IPS-18a (cell line): ENCODE measurements at regions not wholly inside any gene's neighbourhood (a gene's known extent, or its start where the extent isn't known, plus 50 kb on each side); places are given as distances from the start of the nearest gene placed in this dataset.

Source experiments
- H3K27ac ChIP-seq: one replicate; pipeline ENCODE4 v1.5.1; 2013; ENCODE audit warnings: low read length
- H3K27me3 ChIP-seq: one replicate; pipeline ENCODE4 v1.6.1; 2013; ENCODE audit warnings: mild to moderate bottlenecking, low read length; ENCODE audit not compliant: control insufficient read depth, insufficient read depth
- H3K36me3 ChIP-seq: one replicate; pipeline ENCODE4 v1.6.1; 2013; ENCODE audit warnings: low read depth, low read length; ENCODE audit not compliant: control insufficient read depth
- H3K4me1 ChIP-seq: one replicate; pipeline ENCODE4 v1.6.1; 2013; ENCODE audit warnings: low read depth, low read length; ENCODE audit not compliant: control insufficient read depth
- H3K4me3 ChIP-seq: one replicate; pipeline ENCODE4 v1.5.1; 2013; ENCODE audit warnings: low read length
- H3K9ac ChIP-seq: one replicate; pipeline ENCODE4 v1.6.1; 2013; ENCODE audit warnings: mild to moderate bottlenecking, low read length, moderate library complexity
- H3K9me3 ChIP-seq: one replicate; pipeline ENCODE4 v1.6.1; 2013; ENCODE audit warnings: low read depth, low read length; ENCODE audit not compliant: control insufficient read depth

- Histone ChIP-seq H3K4me3 (no peak overlapping the region), H3K9me3 (no peaks in the 10 kb centered on the region), H3K27ac (no peak overlapping the region), H3K4me1 (no peaks in the 10 kb centered on the region), H3K36me3 (no peaks in the 10 kb centered on the region), H3K27me3 (no peaks in the 10 kb centered on the region), H3K9ac (no peak overlapping the region)
Observed at GRCh38 chr4:156560701-156561100, 410.9 kb downstream of the PDGFC start.

DNA sequence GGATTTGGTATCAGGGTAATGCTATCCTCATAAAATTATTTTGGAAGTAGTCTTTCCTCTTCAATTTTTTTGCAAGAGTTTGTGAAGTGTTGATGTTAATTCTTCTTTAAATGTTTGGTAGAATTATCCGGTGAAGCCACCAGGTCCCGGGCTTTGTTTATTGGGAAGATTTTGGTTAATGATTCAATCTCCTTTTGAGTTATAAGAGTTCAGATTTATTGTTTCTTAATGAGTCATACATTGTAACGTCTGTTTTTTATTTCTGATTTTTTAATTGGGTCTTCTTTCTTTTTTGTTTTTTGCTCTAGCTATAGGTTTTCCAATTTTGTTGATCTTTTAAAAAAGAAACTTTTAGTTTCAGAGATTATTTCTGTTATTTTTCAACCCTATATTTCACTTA lies 412.3 kb downstream of the PDGFC start:
- Histone ChIP-seq H3K4me3 (no peak overlapping the region), H3K36me3 (no peaks in the 10 kb centered on the region), H3K9me3 (no peaks in the 10 kb centered on the region), H3K9ac (no peak overlapping the region), H3K27me3 (no peaks in the 10 kb centered on the region), H3K4me1 (no peaks in the 10 kb centered on the region), H3K27ac (no peak overlapping the region)

- Histone ChIP-seq H3K9me3 (no peaks in the 10 kb centered on the region), H3K9ac (no peak overlapping the region), H3K27me3 (no peaks in the 10 kb centered on the region), H3K4me1 (no peaks in the 10 kb centered on the region), H3K4me3 (no peak overlapping the region), H3K36me3 (no peaks in the 10 kb centered on the region), H3K27ac (no peak overlapping the region)
Observed at GRCh38 chr4:156558373-156559025, 413.1 kb downstream of the PDGFC start.

GRCh38 chr4:156557920-156558319 lies 413.7 kb downstream of the PDGFC start:
- no peaks in the 10 kb centered on the region for H3K27me3 ChIP-seq
- no peak overlapping the region for H3K4me3 ChIP-seq
- H3K36me3 ChIP-seq, result no peaks in the 10 kb centered on the region
- no peaks in the 10 kb centered on the region for H3K9me3 ChIP-seq
- H3K4me1 ChIP-seq, result no peaks in the 10 kb centered on the region
- H3K9ac ChIP-seq, result no peak overlapping the region
- H3K27ac ChIP-seq, result no peak overlapping the region

DNA sequence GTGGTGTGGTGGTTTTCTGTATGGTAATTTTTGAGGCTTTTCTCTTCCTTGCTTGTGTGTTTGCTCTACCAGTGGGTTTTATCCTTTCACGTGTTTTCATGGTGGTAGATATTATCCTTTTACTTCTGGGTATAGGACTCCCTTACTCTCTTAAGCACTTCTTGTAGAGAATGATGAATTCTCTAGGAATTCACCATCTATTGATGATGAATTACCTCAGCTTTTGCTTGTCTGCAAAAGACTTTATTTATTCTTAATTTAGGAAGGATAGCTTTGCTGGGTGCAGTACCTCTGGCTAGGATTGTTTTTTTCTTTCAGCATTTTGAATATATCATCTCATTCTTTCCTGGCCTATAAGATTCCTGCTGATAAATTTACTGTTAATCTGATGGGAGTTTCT lies 415.3 kb downstream of the PDGFC start:
- Histone ChIP-seq H3K36me3 (no peaks in the 10 kb centered on the region), H3K4me3 (no peak overlapping the region), H3K27ac (no peak overlapping the region), H3K9ac (no peak overlapping the region), H3K27me3 (no peaks in the 10 kb centered on the region), H3K9me3 (no peaks in the 10 kb centered on the region), H3K4me1 (no peaks in the 10 kb centered on the region)

DNA sequence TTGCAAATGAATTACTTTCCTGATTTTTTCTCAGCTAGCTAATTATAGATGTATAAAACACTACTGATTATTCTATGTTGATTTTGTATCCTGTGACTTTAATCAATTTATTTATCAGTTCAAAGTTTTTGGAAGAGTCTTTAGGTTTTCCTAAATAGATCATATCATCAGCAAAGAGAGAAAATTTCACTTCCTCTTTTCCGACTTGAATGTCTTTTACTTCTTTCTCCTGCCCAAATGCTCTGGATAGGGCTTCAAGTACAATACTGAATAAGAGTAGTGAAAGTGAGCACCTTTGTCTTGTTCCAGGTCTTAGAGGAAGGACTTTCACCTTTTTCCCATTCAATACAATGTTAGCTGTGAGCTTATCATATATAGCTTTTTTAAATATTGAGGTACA lies 417.9 kb downstream of the PDGFC start:
- no peaks in the 10 kb centered on the region for H3K36me3 ChIP-seq
- H3K4me3 ChIP-seq, result no peak overlapping the region
- no peaks in the 10 kb centered on the region for H3K27me3 ChIP-seq
- H3K9me3 ChIP-seq, result no peaks in the 10 kb centered on the region
- H3K27ac ChIP-seq, result no peak overlapping the region
- H3K9ac ChIP-seq, result no peak overlapping the region
- no peaks in the 10 kb centered on the region for H3K4me1 ChIP-seq

DNA sequence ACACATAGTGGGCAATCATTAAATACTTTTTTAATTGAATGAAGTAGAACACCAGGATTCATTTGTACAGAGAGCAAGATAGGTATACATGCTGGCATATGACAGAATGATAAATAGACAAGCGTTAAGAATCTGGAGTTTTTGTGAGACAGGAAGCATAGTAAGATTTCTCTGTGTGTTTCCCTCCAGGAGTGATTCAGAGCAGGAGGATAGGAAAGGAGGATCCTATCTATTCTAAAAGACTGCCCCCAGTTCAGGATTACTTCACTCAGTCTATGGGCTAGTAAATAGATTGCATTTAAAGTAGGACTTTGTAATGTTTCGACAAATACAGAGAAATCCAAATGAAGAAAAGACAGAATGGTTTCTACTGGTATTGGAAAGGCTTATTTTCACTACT lies 423.7 kb downstream of the PDGFC start:
- no peak overlapping the region for H3K4me3 ChIP-seq
- H3K27me3 ChIP-seq, result no peaks in the 10 kb centered on the region
- H3K36me3 ChIP-seq, result no peaks in the 10 kb centered on the region
- H3K27ac ChIP-seq, result no peak overlapping the region
- H3K9ac ChIP-seq, result no peak overlapping the region
- H3K9me3 ChIP-seq, result no peaks in the 10 kb centered on the region
- H3K4me1 ChIP-seq, result no peaks in the 10 kb centered on the region

GRCh38 chr4:156547439-156547838 lies 424.2 kb downstream of the PDGFC start:
- Histone ChIP-seq H3K27me3 (no peaks in the 10 kb centered on the region), H3K4me3 (no peak overlapping the region), H3K4me1 (no peaks in the 10 kb centered on the region), H3K27ac (no peak overlapping the region), H3K36me3 (no peaks in the 10 kb centered on the region), H3K9ac (no peak overlapping the region), H3K9me3 (no peaks in the 10 kb centered on the region)

DNA sequence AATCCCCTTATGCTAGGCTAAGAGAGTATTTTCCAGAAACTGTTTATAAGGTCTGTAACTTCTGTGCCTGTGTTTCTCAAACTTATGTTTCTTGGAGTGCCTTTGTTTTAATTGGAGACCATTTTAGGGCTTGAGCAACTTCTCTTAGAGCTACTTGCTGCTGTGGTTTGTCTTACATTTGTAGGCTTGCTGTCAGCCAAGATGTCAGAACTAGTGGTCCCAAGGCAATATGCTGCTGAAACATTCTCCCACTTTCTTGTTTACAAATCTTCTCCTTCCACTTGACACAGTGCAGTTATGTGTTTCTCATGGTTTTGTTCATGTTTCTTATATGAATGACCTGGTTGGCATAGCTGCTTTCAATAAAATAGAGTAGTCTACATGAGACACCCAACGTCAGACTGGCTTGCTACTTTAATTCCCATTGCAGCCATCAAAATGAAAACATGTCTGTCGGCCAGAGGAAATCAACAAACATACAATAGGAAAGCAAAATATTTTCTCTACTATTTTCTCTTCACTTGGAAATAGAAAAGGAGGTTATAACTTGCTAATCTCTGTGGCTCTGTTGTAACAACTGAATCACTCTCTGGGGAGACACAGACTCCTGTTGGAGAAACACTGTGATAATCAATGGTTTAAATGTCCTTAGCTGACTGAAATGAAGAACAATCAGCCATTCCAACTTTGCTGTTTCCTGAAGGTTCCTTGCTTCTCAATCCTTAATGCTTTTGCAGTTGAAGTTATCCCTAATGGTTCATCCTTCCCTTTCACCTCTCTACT lies 426.4 kb downstream of the PDGFC start:
- H3K9ac ChIP-seq, result no peak overlapping the region
- H3K36me3 ChIP-seq, result no peaks in the 10 kb centered on the region
- H3K4me1 ChIP-seq, result no peaks in the 10 kb centered on the region
- no peaks in the 10 kb centered on the region for H3K27me3 ChIP-seq
- no peaks in the 10 kb centered on the region for H3K9me3 ChIP-seq
- no peak overlapping the region for H3K4me3 ChIP-seq
- H3K27ac ChIP-seq, result no peak overlapping the region

DNA sequence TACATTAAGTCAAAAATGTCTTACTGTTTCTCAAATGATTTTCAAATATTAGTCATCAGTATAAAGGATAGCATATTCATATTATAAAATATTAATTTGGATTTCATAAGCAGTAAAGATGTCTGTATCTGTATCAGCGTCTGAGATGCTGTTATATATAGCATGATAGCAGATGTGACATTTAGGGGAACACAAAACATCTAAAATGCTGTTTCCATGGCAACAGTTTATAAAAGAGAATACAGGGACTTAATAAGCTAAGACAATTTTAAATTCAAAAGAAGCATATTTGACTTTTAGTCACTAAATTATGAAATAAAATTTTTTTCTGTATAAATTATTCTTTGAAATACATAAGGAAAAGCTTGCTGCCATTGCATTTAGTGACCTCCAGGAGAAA lies 432.2 kb downstream of the PDGFC start:
- no peaks in the 10 kb centered on the region for H3K9me3 ChIP-seq
- no peak overlapping the region for H3K4me3 ChIP-seq
- H3K27me3 ChIP-seq, result no peaks in the 10 kb centered on the region
- H3K36me3 ChIP-seq, result no peaks in the 10 kb centered on the region
- no peaks in the 10 kb centered on the region for H3K4me1 ChIP-seq
- H3K27ac ChIP-seq, result no peak overlapping the region
- no peak overlapping the region for H3K9ac ChIP-seq

GRCh38 chr4:156538651-156539257 lies 432.8 kb downstream of the PDGFC start:
- H3K9ac ChIP-seq, result no peak overlapping the region
- no peaks in the 10 kb centered on the region for H3K9me3 ChIP-seq
- H3K4me1 ChIP-seq, result no peaks in the 10 kb centered on the region
- no peak overlapping the region for H3K27ac ChIP-seq
- H3K27me3 ChIP-seq, result no peaks in the 10 kb centered on the region
- H3K4me3 ChIP-seq, result no peak overlapping the region
- H3K36me3 ChIP-seq, result no peaks in the 10 kb centered on the region

DNA sequence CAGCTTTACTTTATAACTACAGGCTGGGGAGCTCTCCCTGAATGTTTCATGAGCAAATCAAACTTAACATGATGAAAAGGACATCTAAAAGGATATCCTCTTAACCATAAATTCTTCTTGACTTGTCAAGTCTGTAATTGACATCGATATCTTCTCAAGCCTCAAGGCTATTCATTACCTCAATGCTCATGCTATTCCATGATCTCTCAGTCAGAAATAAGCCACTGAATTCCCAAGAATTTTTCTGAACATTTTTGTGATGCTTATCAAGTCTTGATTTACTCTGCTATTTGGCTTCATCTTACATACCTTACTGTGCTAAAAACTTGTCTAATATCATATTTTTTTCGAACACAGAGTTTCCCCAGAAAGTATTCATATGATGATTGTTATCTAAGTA lies 433.4 kb downstream of the PDGFC start:
- Histone ChIP-seq H3K36me3 (no peaks in the 10 kb centered on the region), H3K4me1 (no peaks in the 10 kb centered on the region), H3K9me3 (no peaks in the 10 kb centered on the region), H3K4me3 (no peak overlapping the region), H3K9ac (no peak overlapping the region), H3K27ac (no peak overlapping the region), H3K27me3 (no peaks in the 10 kb centered on the region)
